ENCODE measurements at regions not wholly inside any gene's neighbourhood (a gene's known extent, or its start where the extent isn't known, plus 50 kb on each side); places are given as distances from the start of the nearest gene placed in this dataset.

DNA sequence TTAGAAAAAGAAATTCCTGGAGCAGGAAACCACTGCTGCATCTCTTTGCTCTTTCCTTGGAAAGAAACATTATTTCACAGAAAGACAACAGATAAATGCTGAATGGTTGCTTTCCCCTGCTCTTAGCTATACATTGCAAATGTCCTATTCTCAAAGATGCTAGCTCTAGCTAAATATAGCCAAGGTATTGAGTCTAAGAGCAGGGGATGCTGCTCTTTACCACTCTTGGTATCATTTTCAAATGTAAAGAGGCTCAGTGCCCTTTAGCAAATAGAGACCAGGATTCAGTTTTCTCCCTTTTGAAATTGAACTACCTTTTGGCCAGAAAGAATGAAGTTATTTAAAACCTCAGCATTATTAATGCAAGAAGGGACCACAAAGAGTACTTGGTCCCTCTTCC, 104.0 kb upstream of the FUT8 start:
- Mint-ChIP-seq H3K4me1 (ENCODE audit: insufficient read depth, unreplicated experiment) (peaks cover 8% of the 10 kb centered on the region), H3K36me3 (ENCODE audit: insufficient read depth, unreplicated experiment) (no peaks in the 10 kb centered on the region), H3K9me3 (ENCODE audit: unreplicated experiment) (no peaks in the 10 kb centered on the region), H3K4me3 (ENCODE audit: unreplicated experiment) (no peak overlapping the region), H3K27me3 (ENCODE audit: insufficient read depth, unreplicated experiment) (no peaks in the 10 kb centered on the region), H3K27ac (ENCODE audit: low read depth, unreplicated experiment) (no peak overlapping the region)
- TF ChIP-seq CTCF (IDR thresholded peaks at IDR 0.05; ENCODE audit: unreplicated experiment), result no peak
- intact Hi-C loops (cut with micrococcal nuclease), result no loop called here
- POLR2A ChIA-PET, result interaction anchor here (0.6 kb wide), 1 partner anchor 104 kb away, joined by 4 read pairs; the partner anchor contains the start of gene FUT8
- CTCF ChIA-PET, result interaction anchor here (0.7 kb wide), 1 partner anchor 948 kb away, joined by 4 read pairs; no protein-coding TSS in a partner anchor
- no peak for DNase-seq (ENCODE audit: unreplicated experiment)
- no TSS peak for BruUV-seq (replicated peaks)

GRCh38 chr14:65310568-65310967, 102.0 kb upstream of the FUT8 start:
- Mint-ChIP-seq H3K27me3 (ENCODE audit: insufficient read depth, unreplicated experiment) (no peaks in the 10 kb centered on the region), H3K4me3 (ENCODE audit: unreplicated experiment) (no peak overlapping the region), H3K27ac (ENCODE audit: low read depth, unreplicated experiment) (no peak overlapping the region), H3K36me3 (ENCODE audit: insufficient read depth, unreplicated experiment) (no peaks in the 10 kb centered on the region), H3K4me1 (ENCODE audit: insufficient read depth, unreplicated experiment) (no peaks in the 10 kb centered on the region), H3K9me3 (ENCODE audit: unreplicated experiment) (no peaks in the 10 kb centered on the region)
- no TSS peak for BruUV-seq (replicated peaks)
- DNase-seq (ENCODE audit: unreplicated experiment), result no peak
- intact Hi-C loops (cut with micrococcal nuclease), result no loop called here
- no peak for TF ChIP-seq CTCF (IDR thresholded peaks at IDR 0.05; ENCODE audit: unreplicated experiment)
- CTCF ChIA-PET, result interaction anchor here (0.7 to 1.2 kb wide), 5 partner anchors 9 to 191 kb away, joined by 3 to 4 read pairs (median 3); no protein-coding TSS in a partner anchor
- POLR2A ChIA-PET, result interaction anchor here (0.7 kb wide), 2 partner anchors 41 to 56 kb away, joined by 3 to 4 read pairs; no protein-coding TSS in a partner anchor

- H3K4me3 Mint-ChIP-seq (ENCODE audit: unreplicated experiment), result no peak overlapping the region
- intact Hi-C loops (cut with micrococcal nuclease), result no loop called here
- POLR2A ChIA-PET, result no interaction called here
- CTCF ChIA-PET, result no interaction called here
- DNase-seq (ENCODE audit: unreplicated experiment), result no peak
- no peak overlapping the region for H3K27ac Mint-ChIP-seq (ENCODE audit: low read depth, unreplicated experiment)
- TF ChIP-seq CTCF (IDR thresholded peaks at IDR 0.05; ENCODE audit: unreplicated experiment), result no peak
- no peaks in the 10 kb centered on the region for H3K27me3 Mint-ChIP-seq (ENCODE audit: insufficient read depth, unreplicated experiment)
- no TSS peak for BruUV-seq (replicated peaks)
- H3K9me3 Mint-ChIP-seq (ENCODE audit: unreplicated experiment), result peaks cover 6% of the 10 kb centered on the region
- no peaks in the 10 kb centered on the region for H3K36me3 Mint-ChIP-seq (ENCODE audit: insufficient read depth, unreplicated experiment)
- H3K4me1 Mint-ChIP-seq (ENCODE audit: insufficient read depth, unreplicated experiment), result no peaks in the 10 kb centered on the region
Observed at GRCh38 chr14:65312859-65313258, 99.7 kb upstream of the FUT8 start.

DNA sequence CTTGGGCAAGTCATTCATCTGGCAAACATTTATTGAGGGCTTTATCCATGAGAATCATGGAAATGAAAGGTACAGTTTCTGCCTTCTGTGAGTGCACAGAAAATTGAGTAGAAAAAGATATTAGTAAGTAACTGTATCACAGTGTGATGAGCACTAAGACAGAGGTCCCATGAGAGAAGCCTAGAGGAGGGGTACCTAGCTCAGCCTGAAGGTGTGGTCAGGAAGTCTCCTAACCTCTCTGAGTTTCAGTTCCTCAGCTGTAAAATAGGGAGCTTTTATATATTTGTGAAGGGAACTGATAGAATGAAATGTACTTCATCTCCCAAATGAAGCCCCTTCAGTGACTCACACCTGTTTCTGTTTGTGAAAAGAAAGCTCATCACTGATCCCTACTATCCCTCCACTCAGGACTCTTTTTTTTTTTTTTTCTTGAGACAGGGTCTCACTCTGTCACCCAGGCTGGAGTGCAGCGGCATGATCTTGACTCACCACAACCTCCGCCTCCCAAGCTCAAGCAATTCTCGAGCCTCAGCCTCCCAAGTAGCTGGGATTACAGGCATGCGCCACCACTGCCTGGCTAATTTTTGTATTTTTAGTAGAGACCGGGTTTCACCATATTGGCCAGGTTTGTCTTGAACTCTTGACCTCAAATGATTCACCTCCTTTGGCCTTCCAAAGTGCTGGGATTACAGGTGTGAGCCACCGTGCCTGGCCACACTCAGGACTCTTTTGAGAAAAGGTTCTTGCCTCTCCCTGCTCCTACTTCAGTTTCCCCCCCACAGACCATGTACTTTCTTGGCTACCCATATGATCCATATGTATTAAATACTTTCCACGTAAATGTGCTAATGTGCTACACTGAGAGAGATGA, 93.7 kb upstream of the FUT8 start:
- CTCF ChIA-PET, result interaction anchor here (0.6 to 1.3 kb wide), 3 partner anchors 8 to 505 kb away, joined by 3 to 4 read pairs (median 3); no protein-coding TSS in a partner anchor
- peaks cover 7% of the 10 kb centered on the region for H3K4me1 Mint-ChIP-seq (ENCODE audit: insufficient read depth, unreplicated experiment)
- no peaks in the 10 kb centered on the region for H3K36me3 Mint-ChIP-seq (ENCODE audit: insufficient read depth, unreplicated experiment)
- H3K4me3 Mint-ChIP-seq (ENCODE audit: unreplicated experiment), result no peak overlapping the region
- no peak for TF ChIP-seq CTCF (IDR thresholded peaks at IDR 0.05; ENCODE audit: unreplicated experiment)
- no peaks in the 10 kb centered on the region for H3K27me3 Mint-ChIP-seq (ENCODE audit: insufficient read depth, unreplicated experiment)
- POLR2A ChIA-PET, result interaction anchor here (1.3 kb wide), 1 partner anchor 11 kb away, joined by 4 read pairs; no protein-coding TSS in a partner anchor
- DNase-seq (ENCODE audit: unreplicated experiment), result no peak
- intact Hi-C loops (cut with micrococcal nuclease), result no loop called here
- H3K9me3 Mint-ChIP-seq (ENCODE audit: unreplicated experiment), result peaks cover 6% of the 10 kb centered on the region
- H3K27ac Mint-ChIP-seq (ENCODE audit: low read depth, unreplicated experiment), result no peak overlapping the region
- BruUV-seq (replicated peaks), result no TSS peak

Measured in MCF 10A (cell line).